ENCODE measurements at regions not wholly inside any gene's neighbourhood (a gene's known extent, or its start where the extent isn't known, plus 50 kb on each side); places are given as distances from the start of the nearest gene placed in this dataset.
"Not testable (repeated sequence)": the region's sequence is repeated elsewhere in the genome, so short reads cannot be mapped to it uniquely, and the experiment has no call there.

GRCh38 chr14:105740272-105740671, 213.9 kb downstream of the TMEM121 start:
- not testable (repeated sequence) for DNase-seq

GRCh38 chr14:105740961-105741360, 214.6 kb downstream of the TMEM121 start:
- not testable (repeated sequence) for DNase-seq

GRCh38 chr14:105741707-105742530, 215.5 kb downstream of the TMEM121 start:
- not testable (repeated sequence) for DNase-seq

DNA sequence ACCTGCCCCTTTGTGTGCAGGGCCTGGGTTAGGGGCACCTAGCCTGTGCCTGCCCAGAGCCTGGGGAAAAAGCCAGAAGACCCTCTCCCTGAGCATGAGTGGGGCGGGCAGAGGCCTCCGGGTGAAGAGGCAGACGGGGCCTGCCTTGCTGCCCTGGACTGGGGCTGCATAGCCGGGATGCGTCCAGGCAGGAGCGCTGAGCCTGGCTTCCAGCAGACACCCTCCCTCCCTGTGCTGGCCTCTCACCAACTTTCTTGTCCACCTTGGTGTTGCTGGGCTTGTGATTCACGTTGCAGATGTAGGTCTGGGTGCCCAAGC, 216.1 kb downstream of the TMEM121 start:
- no peak for DNase-seq

- DNase-seq = not testable (repeated sequence)
Measured at GRCh38 chr14:105742904-105743701, 216.7 kb downstream of the TMEM121 start.

GRCh38 chr14:105744213-105744787, 217.9 kb downstream of the TMEM121 start:
- DNase-seq = not testable (repeated sequence)

- DNase-seq = no peak
Measured at GRCh38 chr14:105745433-105746123, 219.2 kb downstream of the TMEM121 start.

DNA sequence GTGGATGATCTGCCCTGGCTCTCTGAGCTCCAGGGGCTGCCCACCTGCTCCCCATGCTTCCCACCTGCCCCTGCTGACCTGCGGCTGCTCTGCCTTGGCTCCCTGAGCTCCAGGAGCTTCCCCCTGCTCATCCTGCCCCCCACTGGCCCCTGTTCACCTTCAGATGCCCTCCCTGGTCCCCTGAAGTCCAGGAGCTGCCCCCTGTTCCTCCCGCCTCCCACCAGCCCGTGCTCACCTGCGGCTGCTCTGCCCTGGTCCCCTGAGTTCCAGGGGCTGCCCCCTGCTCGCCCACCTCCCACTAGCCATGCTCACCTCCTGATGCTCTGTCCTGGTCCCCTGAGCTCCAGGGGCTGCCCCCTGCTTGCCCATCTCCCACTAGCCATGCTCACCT, 219.7 kb downstream of the TMEM121 start:
- no peak for DNase-seq

GRCh38 chr14:105746800-105747502, 220.6 kb downstream of the TMEM121 start:
- DNase-seq = not testable (repeated sequence)

GRCh38 chr14:105747503-105748203, 221.3 kb downstream of the TMEM121 start:
- DNase-seq = not testable (repeated sequence)

GRCh38 chr14:105748204-105748578, 221.8 kb downstream of the TMEM121 start:
- DNase-seq = no peak

DNA sequence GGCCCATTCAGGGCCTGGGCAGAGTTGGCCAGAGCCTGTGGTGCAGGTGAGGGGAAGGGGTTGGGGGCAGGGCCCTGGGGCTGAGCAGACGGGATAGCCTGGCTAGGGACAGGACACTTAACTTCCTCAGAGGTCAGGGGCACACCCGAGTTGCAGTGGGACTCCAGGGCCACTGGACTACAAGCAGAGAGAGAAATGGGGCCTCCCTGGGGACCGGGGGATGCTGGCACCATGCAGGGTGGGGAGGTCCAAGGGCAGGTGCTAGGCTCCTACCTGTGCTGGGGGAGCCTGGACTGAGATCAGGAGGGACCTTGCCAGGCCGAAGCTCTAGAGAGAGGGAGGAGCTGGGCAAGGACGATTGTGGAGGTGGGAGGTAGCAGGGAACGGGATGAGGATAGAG, 222.3 kb downstream of the TMEM121 start:
- DNase-seq = not testable (repeated sequence)

DNA sequence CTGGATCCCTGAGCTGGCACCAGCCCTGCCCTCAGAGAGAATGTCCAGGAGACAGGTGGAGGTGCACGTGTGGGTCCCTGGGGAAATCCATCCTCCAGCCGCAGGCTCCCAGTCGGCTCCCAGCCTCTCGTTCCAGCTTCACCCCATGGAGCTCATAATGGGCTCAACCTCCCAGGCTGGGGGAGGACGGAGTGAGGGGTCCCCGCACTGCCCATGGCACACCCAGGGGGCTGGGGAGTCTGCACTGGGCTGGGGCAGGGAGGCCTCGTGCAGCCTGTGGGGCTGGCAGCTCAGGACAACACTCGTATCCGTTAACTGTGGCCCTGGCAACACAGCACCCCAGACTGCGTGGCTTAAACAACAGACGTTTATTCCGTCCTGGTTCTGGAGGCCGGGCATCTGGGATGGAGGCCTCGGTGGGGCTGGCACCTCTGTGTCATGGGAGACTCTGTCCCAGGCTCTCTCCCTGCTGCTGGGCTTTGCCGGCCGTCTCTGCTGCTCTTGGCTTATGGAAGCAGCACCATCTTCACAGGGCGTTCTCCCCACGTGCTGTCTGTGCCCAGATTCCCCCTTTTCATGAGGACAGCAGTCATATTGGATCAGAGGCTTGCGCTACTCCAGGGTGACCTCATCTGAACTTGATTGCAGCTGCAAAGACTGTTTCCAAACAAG, 223.6 kb downstream of the TMEM121 start:
- DNase-seq = not testable (repeated sequence)

DNA sequence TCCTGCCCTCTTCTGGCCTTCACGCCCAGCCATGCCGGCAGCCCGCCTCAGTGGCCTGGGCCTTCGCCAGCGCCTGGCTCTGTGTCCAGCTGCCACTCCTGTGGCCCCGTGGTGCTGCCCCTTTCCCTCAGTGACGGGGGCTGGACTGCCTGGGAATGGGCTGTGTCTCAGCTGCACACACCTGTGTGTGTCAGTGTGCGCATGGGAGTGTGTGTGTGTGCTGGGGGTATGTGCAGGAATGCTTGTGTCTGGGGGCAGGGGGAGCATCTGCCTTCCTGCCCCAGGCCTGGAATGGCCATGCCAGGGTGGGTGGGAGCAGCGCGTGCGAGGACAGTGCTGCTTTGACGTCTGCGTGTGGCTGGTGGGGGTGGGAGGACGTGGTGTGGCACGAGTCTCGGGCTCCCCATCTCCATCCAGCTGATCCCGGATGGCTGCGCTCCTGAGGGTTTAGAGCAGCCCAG, 224.9 kb downstream of the TMEM121 start:
- not testable (repeated sequence) for DNase-seq

DNA sequence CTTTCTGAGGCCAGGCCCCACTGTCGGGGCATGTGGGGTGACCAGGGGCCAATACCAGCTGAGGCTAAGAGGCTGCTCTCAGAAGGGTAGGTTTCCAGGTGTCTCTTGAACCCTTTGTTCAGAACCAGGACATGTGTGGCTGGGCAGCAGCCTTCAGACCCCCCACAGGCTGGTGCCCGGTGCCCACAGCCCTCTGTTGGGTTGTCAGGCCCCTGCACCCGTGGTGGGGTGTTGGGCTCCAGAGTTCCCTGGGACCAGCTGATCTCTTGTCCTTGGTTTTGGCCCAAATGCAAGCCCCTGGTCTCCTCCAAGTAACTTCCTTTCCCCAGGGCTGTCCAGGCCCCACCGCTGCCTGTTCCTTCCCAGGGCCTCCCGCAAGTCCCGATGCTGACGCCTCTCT, 226.0 kb downstream of the TMEM121 start:
- not testable (repeated sequence) for DNase-seq

DNA sequence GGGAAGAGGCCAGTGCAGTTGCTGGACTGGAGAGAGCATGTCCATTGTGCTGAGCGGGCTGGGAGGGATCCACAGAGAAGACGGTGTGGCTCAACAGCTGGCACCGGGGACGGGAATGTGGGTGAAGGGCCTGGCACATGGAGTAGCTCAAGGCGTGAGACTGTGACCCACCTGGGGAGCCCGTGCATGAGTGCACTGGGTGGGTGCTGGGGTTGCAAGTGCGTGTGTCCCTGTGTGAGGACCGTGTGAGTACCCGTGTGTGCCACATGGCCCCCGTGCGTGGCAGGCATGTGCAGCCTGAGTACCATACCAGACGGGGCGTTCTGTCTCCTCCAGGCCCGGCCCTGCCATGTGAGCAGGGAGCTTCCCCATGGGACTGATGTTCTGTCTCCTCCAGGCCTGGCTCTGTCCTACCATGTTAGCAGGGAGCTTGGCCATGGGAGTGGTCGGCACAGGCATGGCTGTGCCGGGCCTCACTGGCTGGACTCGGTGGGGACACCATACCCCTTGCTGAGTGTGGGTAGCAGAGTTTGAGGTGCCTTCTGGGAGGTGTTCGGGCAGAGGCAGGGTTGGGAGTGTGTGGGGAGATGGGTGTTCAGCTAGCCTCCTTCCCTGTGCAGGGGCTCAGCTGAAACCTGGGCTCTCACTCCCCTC, 234.4 kb downstream of the TMEM121 start:
- DNase-seq = peak; percentile 12

GRCh38 chr14:105761345-105761740, 235.0 kb downstream of the TMEM121 start:
- not testable (repeated sequence) for DNase-seq

DNA sequence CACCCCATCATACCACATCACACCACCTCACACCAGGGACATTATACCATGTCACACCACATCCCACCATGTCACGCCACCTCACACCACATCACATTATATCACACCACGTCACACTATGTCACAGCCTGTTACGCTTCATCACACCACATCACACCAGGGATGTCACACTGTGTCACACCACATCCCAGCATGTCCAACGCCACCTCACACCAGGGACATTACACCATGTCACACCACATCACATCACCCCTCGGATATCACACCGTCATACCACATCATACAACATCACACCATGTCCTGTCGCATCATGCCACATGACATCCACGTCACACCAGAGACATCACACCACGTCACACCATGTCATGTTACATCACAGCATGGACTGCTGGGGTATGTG, 235.5 kb downstream of the TMEM121 start:
- DNase-seq = no peak

DNA sequence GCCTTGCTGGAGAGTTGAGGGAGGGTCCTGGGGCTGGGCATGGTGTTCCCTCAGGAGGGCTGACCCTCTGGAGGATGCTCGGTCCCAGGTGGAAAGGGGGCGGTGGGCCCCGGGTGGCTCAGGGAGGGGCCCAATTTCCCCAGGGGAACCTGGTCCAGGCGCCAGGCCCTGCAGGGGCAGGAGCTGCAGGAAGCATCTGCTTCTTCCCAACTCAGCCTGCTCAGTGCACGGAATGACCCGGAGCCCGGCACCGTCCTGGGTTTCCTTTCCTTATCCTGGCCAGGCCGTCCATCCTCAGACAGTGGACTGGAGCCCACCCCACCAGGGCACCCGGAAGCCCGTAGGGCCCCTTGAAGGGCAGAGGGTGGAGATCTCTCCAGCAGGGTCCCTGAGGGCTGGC, 235.9 kb downstream of the TMEM121 start:
- not testable (repeated sequence) for DNase-seq

DNA sequence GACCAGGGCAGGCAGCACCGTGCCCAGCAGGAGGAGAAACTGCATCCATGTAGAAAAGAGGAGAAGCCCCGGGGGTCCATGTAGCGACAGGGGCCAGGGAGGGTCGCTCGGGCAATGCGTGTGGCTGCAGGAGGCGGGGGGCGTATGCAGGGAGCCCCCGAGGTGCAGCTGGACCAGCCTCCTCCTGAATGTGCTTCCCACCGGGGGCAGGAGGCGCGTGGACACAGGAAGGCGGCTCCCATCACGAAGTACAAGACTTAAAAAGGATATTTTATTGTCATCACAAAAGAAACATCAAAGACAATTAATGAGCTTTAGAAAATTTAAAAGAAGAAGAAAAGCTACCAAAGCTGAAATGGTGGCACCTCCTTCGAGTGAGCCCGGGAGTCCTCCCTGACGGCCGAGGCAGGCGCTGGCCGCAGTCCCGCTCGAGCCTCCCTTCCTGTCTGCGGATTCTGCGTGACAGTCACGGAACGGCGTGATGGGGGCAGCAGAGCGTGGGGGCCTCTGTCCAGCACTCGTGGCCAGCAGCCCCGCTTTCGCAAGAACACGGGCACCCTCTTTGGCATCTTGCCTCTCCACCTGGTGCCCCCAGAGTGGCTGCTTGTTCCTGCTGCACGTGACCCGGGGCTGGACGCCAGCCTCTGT, 238.0 kb downstream of the TMEM121 start:
- not testable (repeated sequence) for DNase-seq

All from activated CD8-positive, alpha-beta memory T cell treated with anti-CD3 and anti-CD28 coated beads, Interleukin-2, amount 50 U/mL, for 4 hours (primary cell).